Dedifferentiated amniotic fluid mesenchymal stem cell (primary cell): ENCODE measurements at regions not wholly inside any gene's neighbourhood (a gene's known extent, or its start where the extent isn't known, plus 50 kb on each side); places are given as distances from the start of the nearest gene placed in this dataset.
A peak's percentile ranks its signal among the peaks of the same experiment; 100 is the strongest.
"Not testable (repeated sequence)": the region's sequence is repeated elsewhere in the genome, so short reads cannot be mapped to it uniquely, and the experiment has no call there.

Experiments
- DNase-seq: peaks from one replicate; pipeline ENCODE4 v3.0.0-alpha.2; 2016; ENCODE audit errors: extremely low spot score

DNA sequence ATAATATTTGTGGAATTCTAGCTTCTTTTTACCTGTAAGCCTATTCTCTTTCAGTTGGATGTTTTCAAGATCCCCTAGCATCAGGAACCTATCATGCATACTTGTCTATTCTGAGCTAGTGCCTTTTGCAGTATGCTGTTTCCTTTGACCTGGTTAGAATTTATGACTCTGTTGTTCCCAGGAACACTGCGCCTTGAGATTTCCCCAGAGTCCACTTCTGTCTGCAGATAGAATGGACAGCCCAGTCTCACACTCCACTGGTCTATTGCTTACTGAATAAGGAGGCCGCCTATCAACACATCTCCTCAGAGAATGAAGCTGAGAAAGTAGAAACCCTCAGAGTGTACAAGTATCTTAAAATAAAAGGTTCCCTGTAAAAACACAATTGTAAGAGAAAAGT lies 465.1 kb upstream of the GALNTL6 start:
- no peak for DNase-seq

- DNase-seq = no peak
These were observed 470.6 kb upstream of the GALNTL6 start for GRCh38 chr4:171342646-171343045.

DNA sequence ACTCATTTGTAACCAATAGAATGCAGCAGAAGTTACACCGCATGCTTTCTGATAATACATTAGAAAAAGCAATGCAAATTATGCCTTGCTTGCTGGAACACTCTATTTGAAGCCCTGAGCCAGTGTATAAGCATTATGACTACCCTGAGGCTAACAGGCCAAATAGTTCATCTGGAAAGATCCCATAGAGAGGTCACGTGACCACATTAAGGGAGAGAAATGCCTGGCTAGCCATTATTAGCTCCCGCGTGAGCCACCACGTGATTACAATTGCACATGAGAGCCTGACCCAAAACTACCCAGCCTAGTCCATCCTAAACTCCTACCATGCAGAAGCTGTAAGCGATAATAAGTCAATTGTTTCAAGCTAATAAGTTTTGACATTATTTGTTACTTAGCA lies 472.9 kb upstream of the GALNTL6 start:
- no peak for DNase-seq

DNA sequence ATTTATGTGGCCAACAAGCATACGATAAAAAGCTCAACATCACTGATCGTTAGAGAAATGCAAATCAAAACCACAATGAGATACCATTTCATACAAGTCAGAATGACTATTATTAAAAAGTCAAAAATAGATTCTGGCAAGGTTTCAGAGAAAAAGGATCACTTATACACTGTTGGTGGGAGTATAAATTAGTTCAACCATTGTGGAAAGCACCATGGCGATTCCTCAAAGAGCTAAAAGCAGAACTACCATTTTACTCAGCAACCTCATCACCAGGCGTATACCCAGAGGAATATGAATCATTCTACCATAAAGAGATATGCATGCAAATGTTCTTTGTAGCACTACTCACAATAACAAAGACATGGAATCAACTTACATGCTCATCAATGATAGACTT lies 478.7 kb upstream of the GALNTL6 start:
- DNase-seq = no peak

GRCh38 chr4:171308661-171309060 lies 504.5 kb upstream of the GALNTL6 start:
- no peak for DNase-seq

GRCh38 chr4:171298048-171298718 lies 515.0 kb upstream of the GALNTL6 start:
- not testable (repeated sequence) for DNase-seq

DNA sequence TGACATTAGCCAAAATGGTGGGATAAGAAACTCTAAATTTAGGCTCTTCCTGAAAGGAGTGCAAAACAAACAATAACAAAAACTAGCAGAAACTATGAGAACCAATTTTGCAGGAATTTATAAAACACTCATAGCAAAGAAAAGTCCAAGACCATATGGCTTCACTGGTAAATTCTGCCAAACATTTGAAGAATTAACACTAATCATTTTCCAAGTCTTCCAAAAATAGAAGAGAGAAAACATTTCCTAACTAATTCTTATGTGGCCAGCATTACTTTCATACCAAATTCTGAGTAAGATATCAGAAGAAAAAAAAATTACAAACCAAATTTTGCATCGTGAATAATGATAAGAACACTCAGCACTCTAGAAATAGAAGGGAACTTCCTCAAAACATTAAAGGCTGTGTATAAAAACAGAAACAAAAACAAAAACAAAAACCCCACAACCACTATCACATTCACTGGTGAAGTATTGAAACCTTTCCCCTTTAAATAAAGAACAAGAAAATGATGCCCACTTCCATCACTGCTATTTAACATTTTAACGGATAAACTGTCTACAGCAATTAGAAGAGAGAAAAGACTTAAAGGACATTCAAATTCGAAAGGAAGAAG lies 524.3 kb upstream of the GALNTL6 start:
- no peak for DNase-seq

DNA sequence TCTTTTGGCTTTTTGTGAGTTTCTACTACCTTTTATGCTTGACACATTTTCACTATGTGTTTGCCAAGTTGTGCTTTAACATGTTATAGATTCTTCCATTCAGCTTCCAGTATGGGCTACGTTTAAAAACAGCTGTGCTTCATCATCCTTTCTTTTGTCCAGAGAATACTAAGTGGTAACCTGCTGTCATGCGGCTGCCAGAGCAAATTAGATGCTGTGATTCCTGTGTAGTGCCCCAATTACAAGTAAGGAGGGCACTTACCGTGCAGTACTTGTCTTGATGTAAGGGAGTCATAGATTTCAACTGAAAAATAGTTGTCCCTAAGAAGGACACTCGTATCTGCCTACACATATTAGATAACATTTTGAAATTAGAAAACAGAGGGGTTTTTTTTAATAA lies 531.8 kb upstream of the GALNTL6 start:
- no peak for DNase-seq

- no peak for DNase-seq
These were observed 534.1 kb upstream of the GALNTL6 start for GRCh38 chr4:171279131-171279530.

DNA sequence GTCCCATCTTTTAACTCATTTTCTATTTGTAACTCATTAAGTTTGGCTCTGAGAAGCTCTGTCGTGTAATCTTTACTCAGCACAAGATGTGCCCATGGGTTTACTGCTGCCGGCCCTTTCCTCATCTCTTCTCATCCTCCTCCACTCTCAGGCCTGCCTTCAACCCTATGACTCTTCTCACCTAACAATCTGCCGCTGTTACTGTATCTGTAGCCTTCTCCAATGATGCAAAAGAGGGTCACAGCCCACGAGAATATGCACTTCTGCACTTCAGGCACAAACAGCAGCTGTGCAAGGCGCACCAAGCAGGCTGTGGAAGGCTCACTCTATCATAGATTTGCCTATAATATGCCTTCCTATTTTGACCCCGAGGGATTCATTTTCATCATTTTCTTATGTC lies 546.5 kb upstream of the GALNTL6 start:
- DNase-seq = no peak

DNA sequence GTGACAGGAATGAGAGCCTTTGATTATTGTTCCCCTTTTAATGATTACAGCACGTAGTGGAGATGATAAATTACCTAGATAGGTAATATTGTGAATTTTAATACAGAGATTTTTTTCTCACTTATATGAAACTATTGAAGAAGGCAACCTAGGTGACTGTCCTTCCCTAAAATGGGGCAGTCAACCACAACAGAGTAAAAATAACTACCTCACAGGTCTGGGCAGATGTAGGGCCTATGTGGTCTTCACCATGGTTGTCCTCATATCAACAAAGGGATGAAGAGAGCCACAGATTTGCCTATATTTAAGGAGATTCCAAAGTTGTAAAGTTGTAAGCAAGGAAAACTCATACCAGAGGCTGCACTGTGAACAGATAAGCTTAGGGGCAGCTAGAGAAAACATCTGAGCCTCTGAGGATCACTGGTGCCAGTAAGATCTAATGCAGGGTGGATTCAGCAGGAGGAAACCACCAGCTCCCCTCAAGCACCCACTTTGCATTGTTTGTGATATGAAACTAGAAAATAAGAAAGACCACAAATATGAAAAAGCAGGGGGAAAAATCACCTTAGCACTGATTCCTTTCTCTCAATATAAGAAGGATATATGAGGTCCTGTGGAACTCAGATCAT lies 547.9 kb upstream of the GALNTL6 start:
- no peak for DNase-seq

DNA sequence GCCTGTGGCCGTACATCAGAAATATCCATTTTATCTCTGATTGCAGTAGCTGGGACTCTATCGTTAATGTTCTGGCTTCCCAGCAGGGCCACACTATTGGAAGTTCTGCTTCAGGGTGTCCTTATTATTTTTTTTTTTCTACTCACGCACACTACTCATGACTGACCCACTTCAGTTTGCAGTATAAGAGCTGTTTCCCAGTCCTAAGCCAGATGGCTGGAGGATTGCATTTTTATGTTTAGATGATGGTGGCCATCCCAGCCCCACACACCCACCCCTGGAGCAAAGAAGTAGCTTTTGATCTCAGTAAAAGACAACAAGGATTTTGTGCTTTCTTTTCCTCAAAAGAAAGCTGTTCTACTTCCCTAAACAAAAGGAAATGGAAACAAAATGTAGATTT lies 557.0 kb upstream of the GALNTL6 start:
- DNase-seq = no peak

- no peak for DNase-seq
These were observed 566.3 kb upstream of the GALNTL6 start for GRCh38 chr4:171246948-171247347.

GRCh38 chr4:171242831-171243230 lies 570.4 kb upstream of the GALNTL6 start:
- DNase-seq = no peak

DNA sequence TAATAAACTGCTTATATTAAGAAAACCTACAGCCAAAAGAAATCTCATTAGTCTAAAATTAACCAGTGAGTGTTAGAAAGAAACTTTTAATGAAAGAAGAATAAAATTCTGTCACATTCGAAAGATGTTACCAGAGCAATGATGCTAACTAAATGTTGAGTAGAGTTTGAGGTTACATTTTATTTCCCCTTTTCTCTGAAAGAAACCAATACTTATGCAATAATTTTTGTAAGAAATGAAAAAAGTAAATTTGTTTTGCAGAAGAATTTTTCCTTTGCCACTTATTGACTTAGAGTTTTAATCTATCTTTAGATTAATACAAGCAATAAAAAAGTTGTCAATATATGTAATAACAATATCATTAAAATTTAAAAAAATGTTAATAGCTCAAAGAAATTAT lies 574.0 kb upstream of the GALNTL6 start:
- DNase-seq = no peak

DNA sequence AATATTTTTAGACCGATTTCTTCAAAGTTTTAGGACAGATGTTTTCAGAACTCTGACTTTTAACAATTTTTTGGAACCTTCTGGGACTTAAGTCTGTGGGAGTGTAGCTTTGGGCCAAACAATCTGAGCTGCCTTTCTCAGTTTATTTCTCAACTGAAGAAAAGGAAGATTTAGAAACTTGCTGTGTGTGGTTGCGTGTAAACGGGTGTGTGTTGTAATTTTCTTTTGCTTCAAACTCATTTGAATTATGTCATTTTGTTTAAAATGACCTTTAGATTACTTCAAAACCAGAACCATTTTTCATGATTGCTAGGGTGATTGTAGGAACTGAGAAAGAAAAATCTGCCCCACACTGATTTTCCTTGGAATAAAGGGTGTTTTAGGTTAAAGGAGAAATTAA lies 577.7 kb upstream of the GALNTL6 start:
- DNase-seq = no peak

DNA sequence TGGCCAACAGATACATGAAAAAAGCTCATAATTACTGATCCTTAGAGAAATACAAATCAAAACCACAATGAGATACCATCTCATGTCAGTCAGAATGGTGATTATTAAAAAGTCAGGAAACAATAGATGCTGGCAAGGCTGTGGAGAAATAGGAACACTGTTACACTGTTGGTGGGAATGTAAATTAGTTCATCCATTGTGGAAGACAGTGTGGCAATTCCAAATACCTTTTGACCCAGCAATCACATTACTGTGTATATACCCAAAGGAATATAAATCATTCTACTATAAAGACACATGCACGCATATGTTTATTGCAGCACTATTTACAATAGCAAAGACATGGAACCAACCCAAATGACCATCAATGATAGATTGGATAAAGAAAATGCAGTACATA lies 583.9 kb upstream of the GALNTL6 start:
- DNase-seq = not testable (repeated sequence)

- DNase-seq = no peak
These were observed 592.0 kb upstream of the GALNTL6 start for GRCh38 chr4:171221181-171221580.

DNA sequence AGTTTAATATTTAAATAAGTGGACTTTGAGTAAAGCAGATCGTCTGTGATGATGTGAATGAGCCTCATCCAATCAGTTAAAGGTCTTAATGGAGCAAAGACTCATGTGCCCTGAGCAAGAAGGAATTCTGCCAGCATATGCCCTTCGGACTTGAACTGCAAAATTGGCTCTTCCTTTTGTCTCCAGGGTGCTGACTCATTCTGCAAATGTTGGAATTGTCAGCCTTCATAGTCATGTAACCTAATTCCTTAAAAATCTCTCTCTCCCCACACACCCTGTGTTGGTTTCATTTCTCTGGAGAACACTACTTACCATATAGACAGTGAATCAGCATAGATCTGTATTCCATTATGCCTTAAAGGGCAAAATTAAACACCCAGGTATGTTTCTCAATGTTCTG lies 609.8 kb upstream of the GALNTL6 start:
- DNase-seq = peak; percentile 92

- DNase-seq = no peak
These were observed 610.3 kb upstream of the GALNTL6 start for GRCh38 chr4:171202908-171203307.

GRCh38 chr4:171186700-171187099 lies 626.5 kb upstream of the GALNTL6 start:
- no peak for DNase-seq

DNA sequence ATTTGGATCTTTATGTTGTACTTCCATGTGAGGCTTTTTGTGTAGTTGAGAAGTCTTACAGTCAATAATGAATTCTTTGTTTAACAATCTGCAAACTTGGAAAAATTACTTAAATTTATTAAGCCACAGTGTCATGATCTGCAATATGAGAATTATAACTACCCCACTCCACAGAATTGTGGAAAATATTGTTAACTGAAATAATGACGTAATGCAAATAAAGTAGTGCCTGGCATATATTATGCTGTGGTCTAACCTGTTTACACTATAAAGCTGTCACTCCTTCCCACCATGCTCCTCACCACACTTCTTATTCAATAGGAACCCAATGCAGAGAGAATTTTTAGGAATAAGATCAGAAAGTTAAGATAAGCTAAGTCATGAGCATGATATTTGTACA lies 632.1 kb upstream of the GALNTL6 start:
- no peak for DNase-seq

DNA sequence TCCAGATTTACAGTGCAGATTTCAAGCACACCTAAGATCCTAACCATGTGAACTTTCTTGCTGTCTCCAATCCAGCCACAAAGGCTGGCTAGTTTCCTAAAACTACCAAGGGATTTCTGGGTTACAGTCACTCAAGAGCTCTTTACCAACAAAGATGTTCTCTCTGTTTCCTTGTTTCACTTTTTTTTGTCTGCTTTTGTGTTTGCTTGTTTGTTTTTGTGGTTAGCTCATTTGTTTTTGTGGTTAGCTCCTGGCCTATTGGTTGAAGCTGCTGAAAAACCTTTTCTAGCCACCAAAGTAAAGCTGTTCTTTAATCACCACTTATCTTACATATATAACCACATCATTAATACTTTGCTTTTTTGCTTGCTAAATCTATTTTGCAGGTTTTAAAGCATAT lies 642.5 kb upstream of the GALNTL6 start:
- DNase-seq = no peak
